PC-9 (cell line): ENCODE measurements at regions not wholly inside any gene's neighbourhood (a gene's known extent, or its start where the extent isn't known, plus 50 kb on each side); places are given as distances from the start of the nearest gene placed in this dataset.

Source experiments
- BruUV-seq: library from RNA; stranded (reverse); fragments of 400-500 nt; replicated peaks from 2 replicates; lab custom pipeline; 2021; lab: Mats Ljungman, UMichigan
- CTCF ChIA-PET: fragments of 300-600 bp; sonication (Branson Sonifier 250); formaldehyde crosslinking; loops from one replicate; lab custom pipeline; 2022; ENCODE audit warnings: antibody characterized with exemption; lab: Charles Lee
- POLR2A ChIA-PET: fragments of 300-600 bp; sonication (Branson Sonifier 250); formaldehyde crosslinking; loops from one replicate; lab custom pipeline; 2022; ENCODE audit warnings: antibody characterized with exemption; ENCODE audit not compliant: unreplicated experiment; lab: Charles Lee
- DNase-seq, 2 experiments: peaks; one replicate each; pipeline versions ENCODE4 v3.0.0 to v3.0.0-alpha.2; 2015 to 2022; ENCODE audit warnings: mixed read lengths in 1 of 2
- H2AFZ ChIP-seq: fragments of 200-600 bp; sonication (generic); 2 replicates; pipeline ENCODE4 v1.8.1; 2017; ENCODE audit warnings: antibody characterized with exemption
- H3F3A ChIP-seq: fragments of 200-600 bp; sonication (generic); 2 replicates; pipeline ENCODE4 v1.8.1; 2017; ENCODE audit warnings: antibody characterized with exemption, mild to moderate bottlenecking, low read depth; ENCODE audit not compliant: insufficient read depth
- H3K27ac ChIP-seq: fragments of 200-600 bp; sonication (generic); 2 replicates; pipeline ENCODE4 v1.6.1; 2016; ENCODE audit warnings: mixed run types
- H3K27me3 ChIP-seq: fragments of 200-600 bp; sonication (generic); 2 replicates; pipeline ENCODE4 v1.6.1; 2016; ENCODE audit warnings: low read depth, mixed run types; ENCODE audit not compliant: insufficient read depth
- H3K36me3 ChIP-seq: fragments of 200-600 bp; sonication (generic); 2 replicates; pipeline ENCODE4 v1.6.1; 2016; ENCODE audit warnings: low read depth, mixed run types
- H3K4me1 ChIP-seq: fragments of 200-600 bp; sonication (generic); replicated peaks from 2 replicates; pipeline ENCODE4 v1.6.1; 2016; ENCODE audit warnings: mixed run types; ENCODE audit not compliant: insufficient read depth
- H3K4me2 ChIP-seq: fragments of 200-600 bp; sonication (generic); 2 replicates; pipeline ENCODE4 v1.6.1; 2017; ENCODE audit warnings: mixed run types
- H3K4me3 ChIP-seq: fragments of 200-600 bp; sonication (generic); 2 replicates; pipeline ENCODE4 v1.6.1; 2016; ENCODE audit warnings: mixed run types
- H3K79me2 ChIP-seq: fragments of 200-600 bp; sonication (generic); 2 replicates; pipeline ENCODE4 v1.6.1; 2017; ENCODE audit warnings: low read depth, mixed run types
- H3K9me2 ChIP-seq: fragments of 200-600 bp; sonication (generic); 2 replicates; pipeline ENCODE4 v1.8.1; 2017; ENCODE audit warnings: mild to moderate bottlenecking; ENCODE audit not compliant: insufficient read depth
- H3K9me3 ChIP-seq: fragments of 200-600 bp; sonication (generic); 2 replicates; pipeline ENCODE4 v1.8.1; 2016; ENCODE audit warnings: low read depth; ENCODE audit not compliant: insufficient read depth
- H4K20me1 ChIP-seq: fragments of 200-600 bp; sonication (generic); 2 replicates; pipeline ENCODE4 v1.8.1; 2017; ENCODE audit not compliant: insufficient read depth
- EZH2 ChIP-seq: fragments of 200-600 bp; sonication (generic); IDR thresholded peaks from 2 replicates; pipeline ENCODE4 v1.8.0; 2017; ENCODE audit warnings: antibody characterized with exemption, low read depth
- intact Hi-C: fragments of 100-400 bp; cut with micrococcal nuclease; formaldehyde crosslinking; loops from one replicate; pipeline ENCODE4 v1.10.0; 2022; ENCODE audit not compliant: unreplicated experiment
- TF ChIP-seq, protein P1 (sequence below): fragments of 200-600 bp; sonication (generic); conservative IDR thresholded peaks from 2 replicates; pipeline ENCODE4 v1.6.1; 2017; ENCODE audit warnings: mixed run types, antibody characterized with exemption, mild to moderate bottlenecking, moderate library complexity

DNA sequence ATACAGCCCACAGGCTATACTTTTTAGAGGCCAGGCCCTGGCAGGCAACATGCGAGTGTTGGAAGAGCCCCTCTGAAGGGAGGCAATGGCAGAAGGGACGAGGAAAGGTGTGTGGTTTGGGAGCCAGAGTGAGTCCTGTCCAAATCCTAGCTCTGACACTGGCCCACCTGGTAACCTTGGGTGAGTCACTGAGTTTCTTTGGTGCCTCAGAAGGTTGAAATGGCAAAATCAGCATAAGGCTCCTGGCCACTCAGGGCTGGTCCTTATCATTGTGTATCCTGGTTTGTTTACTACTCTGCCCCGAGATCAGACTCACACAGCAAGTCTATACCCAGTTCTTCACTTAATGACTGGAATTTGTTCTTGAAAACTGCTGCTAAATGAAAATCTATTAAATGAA, 71.4 kb upstream of the TLE3 start:
- H3K79me2 ChIP-seq, result no peaks in the 10 kb centered on the region
- BruUV-seq, result no TSS peak
- H3K36me3 ChIP-seq, result no peaks in the 10 kb centered on the region
- no peaks in the 10 kb centered on the region for H3F3A ChIP-seq
- H3K4me1 ChIP-seq, result no peaks in the 10 kb centered on the region
- no peaks in the 10 kb centered on the region for H4K20me1 ChIP-seq
- CTCF ChIA-PET, result no interaction called here
- H3K9me3 ChIP-seq, result no peaks in the 10 kb centered on the region
- no peak for TF ChIP-seq EZH2
- TF ChIP-seq, protein P1, sequence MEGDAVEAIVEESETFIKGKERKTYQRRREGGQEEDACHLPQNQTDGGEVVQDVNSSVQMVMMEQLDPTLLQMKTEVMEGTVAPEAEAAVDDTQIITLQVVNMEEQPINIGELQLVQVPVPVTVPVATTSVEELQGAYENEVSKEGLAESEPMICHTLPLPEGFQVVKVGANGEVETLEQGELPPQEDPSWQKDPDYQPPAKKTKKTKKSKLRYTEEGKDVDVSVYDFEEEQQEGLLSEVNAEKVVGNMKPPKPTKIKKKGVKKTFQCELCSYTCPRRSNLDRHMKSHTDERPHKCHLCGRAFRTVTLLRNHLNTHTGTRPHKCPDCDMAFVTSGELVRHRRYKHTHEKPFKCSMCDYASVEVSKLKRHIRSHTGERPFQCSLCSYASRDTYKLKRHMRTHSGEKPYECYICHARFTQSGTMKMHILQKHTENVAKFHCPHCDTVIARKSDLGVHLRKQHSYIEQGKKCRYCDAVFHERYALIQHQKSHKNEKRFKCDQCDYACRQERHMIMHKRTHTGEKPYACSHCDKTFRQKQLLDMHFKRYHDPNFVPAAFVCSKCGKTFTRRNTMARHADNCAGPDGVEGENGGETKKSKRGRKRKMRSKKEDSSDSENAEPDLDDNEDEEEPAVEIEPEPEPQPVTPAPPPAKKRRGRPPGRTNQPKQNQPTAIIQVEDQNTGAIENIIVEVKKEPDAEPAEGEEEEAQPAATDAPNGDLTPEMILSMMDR, result no peak
- no peak overlapping the region for H3K27ac ChIP-seq
- H2AFZ ChIP-seq, result no peak overlapping the region
- H3K27me3 ChIP-seq, result no peaks in the 10 kb centered on the region
- H3K4me2 ChIP-seq, result no peak overlapping the region
- H3K4me3 ChIP-seq, result no peak overlapping the region
- DNase-seq, result no peak
- H3K9me2 ChIP-seq, result no peaks in the 10 kb centered on the region
- POLR2A ChIA-PET, result interaction anchor here (0.5 to 0.6 kb wide), 2 partner anchors 11 to 609 kb away, joined by 3 to 4 read pairs; no protein-coding TSS in a partner anchor
- intact Hi-C loops, result no loop called here

DNA sequence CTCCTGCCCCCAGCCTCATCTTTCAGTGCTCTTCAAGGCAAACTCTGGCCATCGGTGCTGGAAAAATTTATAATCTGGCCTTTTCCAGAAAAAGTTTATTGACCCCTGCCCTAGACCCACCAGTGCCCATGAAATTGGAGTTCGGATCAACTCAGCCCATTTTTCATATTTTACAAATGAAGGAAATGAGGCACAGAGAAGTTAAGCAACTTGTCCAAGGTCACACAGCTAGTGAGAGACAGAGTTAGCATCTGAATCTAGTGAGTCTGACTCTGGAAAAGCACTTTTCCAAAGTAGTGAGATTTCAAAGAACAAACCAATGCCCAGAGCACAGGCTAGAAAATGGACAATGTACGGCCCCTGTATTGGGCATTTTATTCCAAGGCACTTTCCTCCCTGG, 69.4 kb upstream of the TLE3 start:
- BruUV-seq, result no TSS peak
- no peaks in the 10 kb centered on the region for H3K4me1 ChIP-seq
- ChIA-PET POLR2A (no interaction called here), CTCF (no interaction called here)
- TF ChIP-seq, protein P1, result no peak
- TF ChIP-seq EZH2, result no peak
- no peaks in the 10 kb centered on the region for H4K20me1 ChIP-seq
- no peaks in the 10 kb centered on the region for H3K9me3 ChIP-seq
- H3K4me3 ChIP-seq, result no peak overlapping the region
- H3K27ac ChIP-seq, result no peak overlapping the region
- H3F3A ChIP-seq, result no peaks in the 10 kb centered on the region
- H3K79me2 ChIP-seq, result no peaks in the 10 kb centered on the region
- intact Hi-C loops, result no loop called here
- no peak overlapping the region for H2AFZ ChIP-seq
- no peak for DNase-seq
- no peaks in the 10 kb centered on the region for H3K36me3 ChIP-seq
- no peak overlapping the region for H3K4me2 ChIP-seq
- no peaks in the 10 kb centered on the region for H3K27me3 ChIP-seq
- no peaks in the 10 kb centered on the region for H3K9me2 ChIP-seq

DNA sequence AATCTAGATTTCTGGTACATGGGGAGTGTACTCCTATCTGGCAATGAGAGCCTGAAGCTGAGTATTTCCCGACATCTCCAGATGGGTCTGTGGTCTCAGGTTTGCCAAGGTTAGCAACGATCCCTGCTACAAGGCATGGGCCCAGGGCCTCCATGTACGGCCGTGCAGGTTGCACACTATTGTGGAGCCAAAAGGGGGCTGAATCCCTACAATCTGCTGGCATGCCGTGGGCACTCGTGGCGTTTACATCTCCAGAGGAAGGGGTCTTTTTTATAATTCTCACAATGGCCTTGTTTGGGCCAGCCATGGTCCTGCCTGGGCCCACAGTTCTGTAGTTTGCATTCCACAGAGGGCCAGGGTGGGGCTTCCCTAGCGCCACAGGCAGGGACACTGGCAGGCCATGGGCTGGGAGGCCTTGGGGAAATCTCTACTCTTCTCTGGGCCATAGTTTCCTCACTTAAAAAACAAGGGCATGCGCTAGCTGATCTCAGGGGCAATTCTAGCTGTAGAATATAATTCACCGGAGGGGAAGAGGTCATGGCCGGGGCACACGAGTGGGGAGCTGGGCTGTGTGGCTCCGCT, 68.9 kb upstream of the TLE3 start:
- H3K27ac ChIP-seq, result no peak overlapping the region
- CTCF ChIA-PET, result no interaction called here
- H3K4me2 ChIP-seq, result no peak overlapping the region
- no peak for DNase-seq
- H3K4me1 ChIP-seq, result no peaks in the 10 kb centered on the region
- H3K9me2 ChIP-seq, result no peaks in the 10 kb centered on the region
- H4K20me1 ChIP-seq, result no peaks in the 10 kb centered on the region
- H3K27me3 ChIP-seq, result no peaks in the 10 kb centered on the region
- no peaks in the 10 kb centered on the region for H3K79me2 ChIP-seq
- intact Hi-C loops, result no loop called here
- no peaks in the 10 kb centered on the region for H3K36me3 ChIP-seq
- H3K9me3 ChIP-seq, result no peaks in the 10 kb centered on the region
- no peak for TF ChIP-seq EZH2
- TF ChIP-seq, protein P1, result no peak
- no TSS peak for BruUV-seq
- no peaks in the 10 kb centered on the region for H3F3A ChIP-seq
- H2AFZ ChIP-seq, result no peak overlapping the region
- no peak overlapping the region for H3K4me3 ChIP-seq
- POLR2A ChIA-PET, result no interaction called here
